A673 (cell line): ENCODE measurements at regions not wholly inside any gene's neighbourhood (a gene's known extent, or its start where the extent isn't known, plus 50 kb on each side); places are given as distances from the start of the nearest gene placed in this dataset.

Source experiments
- BruUV-seq: library from RNA; stranded (reverse); fragments of 400-500 nt; replicated peaks from 2 replicates; lab custom pipeline; 2021; lab: Mats Ljungman, UMichigan
- CTCF ChIA-PET: fragments of 300-600 bp; sonication (Branson Sonifier 250); formaldehyde crosslinking; loops from one replicate; lab custom pipeline; 2022; ENCODE audit warnings: antibody characterized with exemption; lab: Charles Lee
- POLR2A ChIA-PET: fragments of 300-600 bp; sonication (Branson Sonifier 250); formaldehyde crosslinking; loops from one replicate; lab custom pipeline; 2022; ENCODE audit warnings: antibody characterized with exemption; ENCODE audit not compliant: low non-redundant PET; lab: Charles Lee
- DNase-seq: peaks from one replicate; pipeline ENCODE4 v3.0.0-alpha.2; 2015; ENCODE audit warnings: low spot score
- H3K27ac ChIP-seq: fragments of 200-600 bp; sonication (generic); 2 replicates; pipeline ENCODE4 v1.5.1; 2016; ENCODE audit warnings: mixed run types, low read depth, mild to moderate bottlenecking, mixed read lengths, antibody characterized with exemption, low read length; ENCODE audit not compliant: poor library complexity, severe bottlenecking
- H3K27me3 ChIP-seq: fragments of 200-600 bp; sonication (generic); replicated peaks from 2 replicates; pipeline ENCODE4 v1.6.1; 2017; ENCODE audit warnings: mixed run types, low read depth, mild to moderate bottlenecking, mixed read lengths, antibody characterized with exemption, low read length; ENCODE audit not compliant: insufficient read depth, poor library complexity
- H3K36me3 ChIP-seq: fragments of 200-600 bp; sonication (generic); 2 replicates; pipeline ENCODE4 v1.6.1; 2016; ENCODE audit warnings: mixed run types, mild to moderate bottlenecking, mixed read lengths, antibody characterized with exemption, low read length; ENCODE audit not compliant: insufficient read depth, poor library complexity, severe bottlenecking
- H3K4me1 ChIP-seq: fragments of 200-600 bp; sonication (generic); 2 replicates; pipeline ENCODE4 v1.6.1; 2017; ENCODE audit warnings: mixed run types, mild to moderate bottlenecking, mixed read lengths, antibody characterized with exemption, low read length; ENCODE audit not compliant: insufficient read depth, poor library complexity, severe bottlenecking
- H3K4me3 ChIP-seq: fragments of 200-600 bp; sonication (generic); 2 replicates; pipeline ENCODE4 v1.5.1; 2016; ENCODE audit warnings: low read depth, mixed run types, mild to moderate bottlenecking, mixed read lengths, low read length; ENCODE audit not compliant: poor library complexity, severe bottlenecking
- H3K9me3 ChIP-seq: fragments of 200-600 bp; sonication (generic); 2 replicates; pipeline ENCODE4 v1.6.1; 2016; ENCODE audit warnings: mixed run types, low read depth, mild to moderate bottlenecking, mixed read lengths, antibody characterized with exemption, low read length; ENCODE audit not compliant: poor library complexity, severe bottlenecking
- EZH2 ChIP-seq: fragments of 200-600 bp; sonication (generic); IDR thresholded peaks from 2 replicates; pipeline ENCODE4 v1.6.1; 2017; ENCODE audit warnings: borderline replicate concordance, low read depth, mild to moderate bottlenecking, mixed read lengths, antibody characterized with exemption, low read length; ENCODE audit not compliant: poor library complexity, severe bottlenecking
- intact Hi-C: fragments of 100-400 bp; cut with micrococcal nuclease; formaldehyde crosslinking; loops from one replicate; pipeline ENCODE4 v1.10.0; 2022; ENCODE audit not compliant: unreplicated experiment
- TF ChIP-seq, protein P1 (sequence below): fragments of 300-800, 200-600 bp; sonication (generic); conservative IDR thresholded peaks from 2 replicates; pipeline ENCODE4 v1.5.1; 2017; ENCODE audit warnings: low read depth, mild to moderate bottlenecking, antibody characterized with exemption, low read length, moderate library complexity, mixed read lengths

DNA sequence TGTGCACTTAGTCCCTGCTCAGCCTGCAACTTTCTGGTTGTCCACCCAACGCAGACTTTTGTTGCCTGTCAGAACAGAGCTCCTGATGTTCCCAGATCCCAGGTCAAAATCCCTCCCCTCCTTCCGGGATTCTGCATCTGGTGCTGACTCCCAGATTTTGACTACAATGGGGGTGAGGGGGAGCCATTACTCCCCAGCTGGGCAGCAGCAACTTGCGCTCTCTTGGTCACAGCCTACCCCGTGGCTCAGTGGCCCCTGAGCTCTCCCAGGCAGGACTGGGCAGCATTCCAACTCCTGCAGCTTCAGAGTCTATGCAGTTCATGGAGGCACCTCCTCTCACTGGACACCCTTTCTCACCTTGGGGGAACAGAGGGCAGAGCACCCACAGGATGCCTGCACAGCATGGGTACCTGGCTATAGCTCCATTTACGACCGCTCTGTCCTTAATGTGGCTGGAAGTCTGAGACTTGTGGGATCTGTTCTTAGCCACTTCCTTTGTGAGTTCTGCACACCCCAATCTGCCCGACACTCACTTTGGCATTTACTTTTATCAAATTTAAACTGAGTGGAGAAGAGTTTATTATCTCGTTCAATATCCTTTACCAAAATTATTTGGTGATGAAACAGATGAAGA, 545.5 kb upstream of the MGMT start:
- no peaks in the 10 kb centered on the region for H3K27me3 ChIP-seq
- no peaks in the 10 kb centered on the region for H3K9me3 ChIP-seq
- no TSS peak for BruUV-seq
- H3K27ac ChIP-seq = no peak overlapping the region
- intact Hi-C loops = no loop called here
- no peaks in the 10 kb centered on the region for H3K4me1 ChIP-seq
- no peak overlapping the region for H3K4me3 ChIP-seq
- H3K36me3 ChIP-seq = no peaks in the 10 kb centered on the region
- no peak for DNase-seq
- TF ChIP-seq, protein P1, sequence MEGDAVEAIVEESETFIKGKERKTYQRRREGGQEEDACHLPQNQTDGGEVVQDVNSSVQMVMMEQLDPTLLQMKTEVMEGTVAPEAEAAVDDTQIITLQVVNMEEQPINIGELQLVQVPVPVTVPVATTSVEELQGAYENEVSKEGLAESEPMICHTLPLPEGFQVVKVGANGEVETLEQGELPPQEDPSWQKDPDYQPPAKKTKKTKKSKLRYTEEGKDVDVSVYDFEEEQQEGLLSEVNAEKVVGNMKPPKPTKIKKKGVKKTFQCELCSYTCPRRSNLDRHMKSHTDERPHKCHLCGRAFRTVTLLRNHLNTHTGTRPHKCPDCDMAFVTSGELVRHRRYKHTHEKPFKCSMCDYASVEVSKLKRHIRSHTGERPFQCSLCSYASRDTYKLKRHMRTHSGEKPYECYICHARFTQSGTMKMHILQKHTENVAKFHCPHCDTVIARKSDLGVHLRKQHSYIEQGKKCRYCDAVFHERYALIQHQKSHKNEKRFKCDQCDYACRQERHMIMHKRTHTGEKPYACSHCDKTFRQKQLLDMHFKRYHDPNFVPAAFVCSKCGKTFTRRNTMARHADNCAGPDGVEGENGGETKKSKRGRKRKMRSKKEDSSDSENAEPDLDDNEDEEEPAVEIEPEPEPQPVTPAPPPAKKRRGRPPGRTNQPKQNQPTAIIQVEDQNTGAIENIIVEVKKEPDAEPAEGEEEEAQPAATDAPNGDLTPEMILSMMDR = no peak
- TF ChIP-seq EZH2 = no peak
- ChIA-PET POLR2A (no interaction called here), CTCF (no interaction called here)

DNA sequence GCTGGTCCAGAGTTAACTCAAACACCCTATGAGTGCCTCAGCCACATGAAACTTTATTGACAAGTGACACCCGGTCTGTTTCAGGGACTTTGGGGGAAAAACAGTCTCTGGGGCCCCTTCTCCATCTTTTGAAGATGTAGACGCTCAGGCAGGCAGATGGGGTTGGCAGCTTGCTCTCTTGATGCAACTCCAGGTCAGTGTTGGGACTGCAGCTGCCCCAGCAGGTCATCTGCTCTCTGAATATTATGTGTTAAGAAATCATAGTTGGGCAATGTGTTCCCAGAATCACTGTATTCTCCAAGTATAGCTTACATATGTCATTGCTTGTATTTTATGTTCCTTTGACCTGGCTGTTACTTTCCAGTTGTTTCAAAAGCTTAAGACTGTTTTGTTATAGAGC, 544.9 kb upstream of the MGMT start:
- POLR2A ChIA-PET = no interaction called here
- Histone ChIP-seq H3K4me3 (no peak overlapping the region), H3K27ac (no peak overlapping the region), H3K36me3 (no peaks in the 10 kb centered on the region), H3K9me3 (no peaks in the 10 kb centered on the region), H3K27me3 (no peaks in the 10 kb centered on the region), H3K4me1 (no peaks in the 10 kb centered on the region)
- TF ChIP-seq, protein P1 = no peak
- no peak for TF ChIP-seq EZH2
- DNase-seq = no peak
- intact Hi-C loops = no loop called here
- BruUV-seq = no TSS peak
- CTCF ChIA-PET = no interaction called here

DNA sequence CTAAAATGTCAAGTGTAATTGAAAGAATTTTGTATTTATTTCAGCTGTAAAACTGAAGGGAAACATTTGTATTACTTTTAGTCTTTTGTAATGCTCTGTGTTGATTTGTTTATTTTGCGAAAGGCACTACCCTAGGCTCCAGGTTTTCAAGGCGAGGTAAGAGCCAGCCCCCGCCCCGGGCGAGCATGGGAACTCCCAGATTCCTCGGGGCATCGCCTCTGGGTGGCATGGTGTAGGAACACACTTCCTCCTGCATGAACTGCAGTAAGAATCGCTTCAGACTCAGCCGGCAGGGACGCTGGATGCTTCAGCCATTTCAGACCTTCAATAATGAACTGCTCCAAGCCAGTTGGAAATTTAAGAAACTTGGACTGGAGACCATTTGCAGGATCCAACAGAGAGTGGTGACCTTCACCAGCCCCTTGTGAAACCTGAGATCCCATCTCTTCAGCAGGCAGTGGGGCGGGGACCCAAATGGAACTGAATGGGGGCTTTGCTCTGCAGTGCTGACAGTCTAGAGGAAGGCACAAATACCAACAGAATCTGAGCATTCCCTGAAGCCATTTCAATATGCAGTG, 544.3 kb upstream of the MGMT start:
- no peaks in the 10 kb centered on the region for H3K36me3 ChIP-seq
- BruUV-seq = no TSS peak
- no peaks in the 10 kb centered on the region for H3K9me3 ChIP-seq
- H3K27me3 ChIP-seq = no peaks in the 10 kb centered on the region
- ChIA-PET POLR2A (no interaction called here), CTCF (no interaction called here)
- no peak for TF ChIP-seq EZH2
- TF ChIP-seq, protein P1 = no peak
- intact Hi-C loops = no loop called here
- H3K4me1 ChIP-seq = no peaks in the 10 kb centered on the region
- H3K4me3 ChIP-seq = no peak overlapping the region
- no peak overlapping the region for H3K27ac ChIP-seq
- DNase-seq = no peak
